GM19395 (cell line): ENCODE measurements at regions not wholly inside any gene's neighbourhood (a gene's known extent, or its start where the extent isn't known, plus 50 kb on each side); places are given as distances from the start of the nearest gene placed in this dataset.
"Not testable (repeated sequence)": the region's sequence is repeated elsewhere in the genome, so short reads cannot be mapped to it uniquely, and the experiment has no call there.

Experiments
- ATAC-seq: cut with Tn5 transposase; IDR thresholded peaks from one replicate; pipeline ENCODE4 v1.9.1; 2021; ENCODE audit warnings: mild to moderate bottlenecking, moderate library complexity; ENCODE audit not compliant: unreplicated experiment

GRCh38 chr18:42381236-42381635 is 426.2 kb downstream of the PIK3C3 start:
- not testable (repeated sequence) for ATAC-seq

GRCh38 chr18:42392416-42392815 is 437.4 kb downstream of the PIK3C3 start:
- no peak for ATAC-seq

- no peak for ATAC-seq
Measured at GRCh38 chr18:42392926-42393325, 437.9 kb downstream of the PIK3C3 start.

- ATAC-seq = no peak
Measured at GRCh38 chr18:42394238-42394637, 439.2 kb downstream of the PIK3C3 start.

- ATAC-seq = no peak
Measured at GRCh38 chr18:42401131-42401673, 446.2 kb downstream of the PIK3C3 start.

- no peak for ATAC-seq
Measured at GRCh38 chr18:42404151-42404550, 449.1 kb downstream of the PIK3C3 start.

- no peak for ATAC-seq
Measured at GRCh38 chr18:42409005-42409404, 454.0 kb downstream of the PIK3C3 start.

GRCh38 chr18:42412281-42412680 is 457.2 kb downstream of the PIK3C3 start:
- no peak for ATAC-seq

GRCh38 chr18:42412896-42413295 is 457.9 kb downstream of the PIK3C3 start:
- ATAC-seq = no peak

GRCh38 chr18:42413870-42414269 is 458.8 kb downstream of the PIK3C3 start:
- ATAC-seq = no peak

- ATAC-seq = no peak
Measured at GRCh38 chr18:42414756-42415454, 459.9 kb downstream of the PIK3C3 start.

- ATAC-seq = no peak
Measured at GRCh38 chr18:42417189-42417588, 462.2 kb downstream of the PIK3C3 start.

- ATAC-seq = no peak
Measured at GRCh38 chr18:42418121-42418520, 463.1 kb downstream of the PIK3C3 start.

GRCh38 chr18:42425025-42425424 is 470.0 kb downstream of the PIK3C3 start:
- no peak for ATAC-seq

- ATAC-seq = no peak
Measured at GRCh38 chr18:42426496-42427015, 471.5 kb downstream of the PIK3C3 start.

- no peak for ATAC-seq
Measured at GRCh38 chr18:42429196-42429595, 474.2 kb downstream of the PIK3C3 start.

GRCh38 chr18:42436222-42436765 is 481.3 kb downstream of the PIK3C3 start:
- ATAC-seq = no peak

GRCh38 chr18:42437001-42437400 is 482.0 kb downstream of the PIK3C3 start:
- no peak for ATAC-seq

GRCh38 chr18:42437646-42438045 is 482.6 kb downstream of the PIK3C3 start:
- ATAC-seq = no peak

- no peak for ATAC-seq
Measured at GRCh38 chr18:42442656-42443055, 487.6 kb downstream of the PIK3C3 start.

- no peak for ATAC-seq
Measured at GRCh38 chr18:42444349-42444748, 489.3 kb downstream of the PIK3C3 start.

GRCh38 chr18:42445359-42445758 is 490.3 kb downstream of the PIK3C3 start:
- ATAC-seq = no peak
